Mesendoderm (in vitro differentiated cells): ENCODE measurements at regions not wholly inside any gene's neighbourhood (a gene's known extent, or its start where the extent isn't known, plus 50 kb on each side); places are given as distances from the start of the nearest gene placed in this dataset. TPM values are rescaled to one million over a fixed set of nuclear protein-coding genes. Genes with fewer than 3 reads are reported as not detected.

Experiments used
- DNase-seq: peaks from one replicate; pipeline ENCODE4 v3.0.0; 2013
- H2AK5ac ChIP-seq: 2 replicates; pipeline ENCODE4 v1.6.1; 2013; ENCODE audit warnings: low read length, inconsistent platforms
- H2BK120ac ChIP-seq: 2 replicates; pipeline ENCODE4 v1.6.1; 2013; ENCODE audit warnings: low read depth, mild to moderate bottlenecking, low read length, moderate library complexity, mixed read lengths
- H2BK15ac ChIP-seq: replicated peaks from 2 replicates; pipeline ENCODE4 v1.6.1; 2013; ENCODE audit warnings: low read depth, mild to moderate bottlenecking, moderate library complexity
- H2BK5ac ChIP-seq: 2 replicates; pipeline ENCODE4 v1.6.1; 2013; ENCODE audit warnings: low read length, inconsistent platforms
- H3K18ac ChIP-seq: 2 replicates; pipeline ENCODE4 v1.6.1; 2013; ENCODE audit warnings: mild to moderate bottlenecking, low read length, mixed read lengths
- H3K23ac ChIP-seq: one replicate; pipeline ENCODE4 v1.6.1; 2013; ENCODE audit warnings: low read length
- H3K27ac ChIP-seq: 2 replicates; pipeline ENCODE4 v1.5.1; 2013; ENCODE audit warnings: low read depth, mild to moderate bottlenecking, inconsistent platforms, low read length, moderate library complexity
- H3K27me3 ChIP-seq: 2 replicates; pipeline ENCODE4 v1.6.1; 2013; ENCODE audit warnings: low read length, control low read depth, mild to moderate bottlenecking, inconsistent platforms; ENCODE audit not compliant: insufficient read depth, poor library complexity
- H3K36me3 ChIP-seq: 2 replicates; pipeline ENCODE4 v1.6.1; 2013; ENCODE audit warnings: low read length, inconsistent platforms; ENCODE audit not compliant: control insufficient read depth, insufficient read depth
- H3K4ac ChIP-seq: one replicate; pipeline ENCODE4 v1.6.1; 2013; ENCODE audit warnings: low read depth, mild to moderate bottlenecking, low read length, moderate library complexity
- H3K4me1 ChIP-seq: 2 replicates; pipeline ENCODE4 v1.6.1; 2013; ENCODE audit warnings: low read depth, low read length, inconsistent platforms; ENCODE audit not compliant: control insufficient read depth
- H3K4me2 ChIP-seq: 2 replicates; pipeline ENCODE4 v1.6.1; 2013; ENCODE audit warnings: low read length
- H3K4me3 ChIP-seq: 2 replicates; pipeline ENCODE4 v1.5.1; 2013; ENCODE audit warnings: mild to moderate bottlenecking, low read length
- H3K56ac ChIP-seq: one replicate; pipeline ENCODE4 v1.6.1; 2013; ENCODE audit warnings: low read length
- H3K79me1 ChIP-seq: 2 replicates; pipeline ENCODE4 v1.6.1; 2013; ENCODE audit warnings: low read length, inconsistent platforms
- H3K79me2 ChIP-seq: 2 replicates; pipeline ENCODE4 v1.6.1; 2013; ENCODE audit warnings: mild to moderate bottlenecking, low read length; ENCODE audit not compliant: control insufficient read depth, insufficient read depth
- H3K9ac ChIP-seq: 2 replicates; pipeline ENCODE4 v1.6.1; 2013; ENCODE audit warnings: low read length, inconsistent platforms
- H4K5ac ChIP-seq: one replicate; pipeline ENCODE4 v1.6.1; 2013; ENCODE audit warnings: low read length
- H4K8ac ChIP-seq: one replicate; pipeline ENCODE4 v1.6.1; 2013; ENCODE audit warnings: low read depth, mild to moderate bottlenecking, control low read depth, low read length, moderate library complexity
- WGBS: extraction: QIAGEN DNeasy Blood & Tissue Kit; methylation state at CpG from one replicate; pipeline ENCODE4 v1.1.7; 2013; ENCODE audit warnings: low lambda C conversion rate, missing lambda C conversion rate; ENCODE audit not compliant: insufficient coverage; ENCODE audit errors: extremely low coverage; 5-methylcytosine and 5-hydroxymethylcytosine counted together
- small RNA-seq: library from polyadenylated mRNA; stranded (forward); fragments of <200 nt; extraction: miRNeasy Mini kit (QIAGEN cat#:217004); gene quantifications from one replicate; pipeline ENCODE3, GENCODE V24; 2013; ENCODE audit not compliant: insufficient read depth

GRCh38 chr14:30822080-30822571, 52.2 kb upstream of the COCH start:
- H2BK15ac ChIP-seq = no peak overlapping the region
- no peak overlapping the region for H3K9ac ChIP-seq
- H3K4me1 ChIP-seq = peaks cover 2% of the 10 kb centered on the region
- H3K4ac ChIP-seq = no peak overlapping the region
- H4K8ac ChIP-seq = no peak overlapping the region
- no peak overlapping the region for H3K4me3 ChIP-seq
- H3K79me2 ChIP-seq = no peaks in the 10 kb centered on the region
- no peak overlapping the region for H2AK5ac ChIP-seq
- no peak overlapping the region for H3K4me2 ChIP-seq
- no peak overlapping the region for H3K18ac ChIP-seq
- H3K79me1 ChIP-seq = no peaks in the 10 kb centered on the region
- no peak overlapping the region for H2BK5ac ChIP-seq
- H3K56ac ChIP-seq = no peak overlapping the region
- H2BK120ac ChIP-seq = no peak overlapping the region
- H3K27ac ChIP-seq = no peak overlapping the region
- no peak overlapping the region for H3K23ac ChIP-seq
- WGBS = no CpG with 5 or more reads among the region's 7 CpGs
- no peak overlapping the region for H4K5ac ChIP-seq
- peak; percentile 90 for DNase-seq
- no peaks in the 10 kb centered on the region for H3K27me3 ChIP-seq
- H3K36me3 ChIP-seq = no peaks in the 10 kb centered on the region

Small RNAs in the stretch of these regions (small RNA-seq; reads per million reads assigned to genes)
- gene AL049830.2 = not detected
